ENCODE measurements at regions not wholly inside any gene's neighbourhood (a gene's known extent, or its start where the extent isn't known, plus 50 kb on each side); places are given as distances from the start of the nearest gene placed in this dataset.
"Not testable (repeated sequence)": the region's sequence is repeated elsewhere in the genome, so short reads cannot be mapped to it uniquely, and the experiment has no call there.

- DNase-seq (ENCODE audit: low spot score) = not testable (repeated sequence)
Measured at GRCh38 chr15:24301999-24302398, 373.6 kb upstream of the NPAP1 start.

- not testable (repeated sequence) for DNase-seq (ENCODE audit: low spot score)
Measured at GRCh38 chr15:24304747-24305146, 370.8 kb upstream of the NPAP1 start.

GRCh38 chr15:24305643-24306042 is 369.9 kb upstream of the NPAP1 start:
- DNase-seq (ENCODE audit: low spot score) = not testable (repeated sequence)

- DNase-seq (ENCODE audit: low spot score) = not testable (repeated sequence)
Measured at GRCh38 chr15:24309700-24310099, 365.9 kb upstream of the NPAP1 start.

GRCh38 chr15:24311692-24312091 is 363.9 kb upstream of the NPAP1 start:
- DNase-seq (ENCODE audit: low spot score) = not testable (repeated sequence)

- DNase-seq (ENCODE audit: low spot score) = not testable (repeated sequence)
Measured at GRCh38 chr15:24316326-24316725, 359.2 kb upstream of the NPAP1 start.

GRCh38 chr15:24318981-24319380 is 356.6 kb upstream of the NPAP1 start:
- no peak for DNase-seq (ENCODE audit: low spot score)

GRCh38 chr15:24324096-24324495 is 351.5 kb upstream of the NPAP1 start:
- DNase-seq (ENCODE audit: low spot score) = not testable (repeated sequence)

- not testable (repeated sequence) for DNase-seq (ENCODE audit: low spot score)
Measured at GRCh38 chr15:24326513-24326912, 349.1 kb upstream of the NPAP1 start.

- not testable (repeated sequence) for DNase-seq (ENCODE audit: low spot score)
Measured at GRCh38 chr15:24331964-24332363, 343.6 kb upstream of the NPAP1 start.

GRCh38 chr15:24341876-24342275 is 333.7 kb upstream of the NPAP1 start:
- DNase-seq (ENCODE audit: low spot score) = not testable (repeated sequence)

- not testable (repeated sequence) for DNase-seq (ENCODE audit: low spot score)
Measured at GRCh38 chr15:24352777-24353176, 322.8 kb upstream of the NPAP1 start.

GRCh38 chr15:24381103-24381502 is 294.5 kb upstream of the NPAP1 start:
- not testable (repeated sequence) for DNase-seq (ENCODE audit: low spot score)

GRCh38 chr15:24385258-24385657 is 290.3 kb upstream of the NPAP1 start:
- not testable (repeated sequence) for DNase-seq (ENCODE audit: low spot score)

- no peak for DNase-seq (ENCODE audit: low spot score)
Measured at GRCh38 chr15:24394303-24394702, 281.3 kb upstream of the NPAP1 start.

GRCh38 chr15:24412649-24413048 is 262.9 kb upstream of the NPAP1 start:
- not testable (repeated sequence) for DNase-seq (ENCODE audit: low spot score)

GRCh38 chr15:24426286-24427054 is 249.1 kb upstream of the NPAP1 start:
- peak; percentile 72 for DNase-seq (ENCODE audit: low spot score)

- DNase-seq (ENCODE audit: low spot score) = not testable (repeated sequence)
Measured at GRCh38 chr15:24427055-24427400, 248.5 kb upstream of the NPAP1 start.

GRCh38 chr15:24435075-24435820 is 240.3 kb upstream of the NPAP1 start:
- not testable (repeated sequence) for DNase-seq (ENCODE audit: low spot score)

- not testable (repeated sequence) for DNase-seq (ENCODE audit: low spot score)
Measured at GRCh38 chr15:24437270-24437669, 238.3 kb upstream of the NPAP1 start.

- DNase-seq (ENCODE audit: low spot score) = not testable (repeated sequence)
Measured at GRCh38 chr15:24437735-24438134, 237.8 kb upstream of the NPAP1 start.

All from mesenteric fat pad (tissue), 1 donor.